B cell (primary cell): ENCODE measurements at regions not wholly inside any gene's neighbourhood (a gene's known extent, or its start where the extent isn't known, plus 50 kb on each side); places are given as distances from the start of the nearest gene placed in this dataset.

Source experiments
- ATAC-seq: fragments of 200-7000 bp; cut with Tn5 transposase; one replicate; pipeline ENCODE4 v1.10.0; 2021; ENCODE audit warnings: low read depth, mild to moderate bottlenecking, moderate number of reproducible peaks, moderate library complexity
- CTCF ChIA-PET: fragments of 350-600 bp; sonication (Branson Sonifier 250); formaldehyde crosslinking; loops from one replicate; lab custom pipeline; 2021; ENCODE audit warnings: antibody characterized with exemption, inconsistent platforms; lab: Charles Lee
- POLR2A ChIA-PET: fragments of 350-600 bp; sonication (Branson Sonifier 250); formaldehyde crosslinking; loops from one replicate; lab custom pipeline; 2021; ENCODE audit warnings: antibody characterized with exemption; lab: Charles Lee
- DNase-seq: peaks from one replicate; pipeline ENCODE4 v3.0.0; 2013
- H2AFZ ChIP-seq: 2 replicates; pipeline ENCODE4 v1.6.1; 2012; ENCODE audit warnings: mild to moderate bottlenecking, low read depth, low read length; ENCODE audit not compliant: insufficient read depth, poor library complexity, severe bottlenecking
- H3K27ac ChIP-seq, 2 donors: 1 replicate in 1 of 2; 2 replicates in 1 of 2; pipeline ENCODE4 v1.5.1; 2012 to 2013; ENCODE audit warnings: low read length in 2 of 2, mild to moderate bottlenecking in 2 of 2, moderate library complexity in 1 of 2
- H3K27me3 ChIP-seq, 4 experiments: fragments of 200-600 bp in 1 of 4; sonication (generic) in 1 of 4; replicated peaks in 1 of 4; 1 replicate in 2 of 4; 2 replicates in 2 of 4; pipeline versions ENCODE4 v1.6.1 to v1.7.0; 2013 to 2016; ENCODE audit warnings: low read length in 3 of 4, mild to moderate bottlenecking in 2 of 4, mixed read lengths in 1 of 4, moderate library complexity in 1 of 4; ENCODE audit not compliant: insufficient read depth in 4 of 4, control insufficient read depth in 3 of 4; ENCODE audit errors: control extremely low read depth in 1 of 4
- H3K36me3 ChIP-seq, 2 experiments: replicated peaks in 1 of 2; 1 replicate in 1 of 2; 2 replicates in 1 of 2; pipeline versions ENCODE4 v1.6.1 to v1.7.1; 2013; ENCODE audit warnings: low read length in 1 of 2; ENCODE audit not compliant: insufficient read depth in 2 of 2, control insufficient read depth in 1 of 2; ENCODE audit errors: control extremely low read depth in 1 of 2, extremely low read depth in 1 of 2
- H3K4me1 ChIP-seq, 2 donors: fragments of 200-600 bp in 1 of 2; sonication (generic) in 1 of 2; 1 replicate in 1 of 2; 2 replicates in 1 of 2; pipeline versions ENCODE4 v1.5.1 to v1.6.1; 2013 to 2017; ENCODE audit warnings: low read length in 2 of 2; ENCODE audit not compliant: control insufficient read depth in 2 of 2, insufficient read depth in 2 of 2
- H3K4me2 ChIP-seq: replicated peaks from 2 replicates; pipeline ENCODE3; 2012; ENCODE audit warnings: mild to moderate bottlenecking, low read depth, low read length; ENCODE audit not compliant: poor library complexity, severe bottlenecking
- H3K4me3 ChIP-seq, 5 experiments: fragments of 200-600 bp in 1 of 5; sonication (generic) in 1 of 5; 1 replicate in 3 of 5; 2 replicates in 2 of 5; pipeline versions ENCODE4 v1.5.1 to v1.7.0; 2011 to 2016; ENCODE audit warnings: low read length in 4 of 5, mild to moderate bottlenecking in 4 of 5, low read depth in 2 of 5, control low read depth in 1 of 5, moderate library complexity in 1 of 5; ENCODE audit not compliant: insufficient read depth in 1 of 5; ENCODE audit errors: control extremely low read depth in 1 of 5, extremely low read depth in 1 of 5
- H3K79me2 ChIP-seq: fragments of 200-600 bp; sonication (generic); one replicate; pipeline ENCODE4 v1.6.0; 2016; ENCODE audit warnings: low read length; ENCODE audit not compliant: control insufficient read depth, insufficient read depth
- H3K9ac ChIP-seq: fragments of 200-600 bp; sonication (generic); 2 replicates; pipeline ENCODE4 v1.6.1; 2017; ENCODE audit warnings: mild to moderate bottlenecking, low read length, moderate library complexity
- H3K9me3 ChIP-seq, 3 donors: one replicate each; pipeline versions ENCODE4 v1.6.1 to v1.7.1; 2013; ENCODE audit warnings: low read length in 2 of 3; ENCODE audit not compliant: control insufficient read depth in 2 of 3, insufficient read depth in 1 of 3; ENCODE audit errors: control extremely low read depth in 1 of 3
- H4K20me1 ChIP-seq: 2 replicates; pipeline ENCODE4 v1.6.0; 2012; ENCODE audit warnings: mild to moderate bottlenecking, low read length; ENCODE audit not compliant: insufficient read depth, control insufficient read depth, poor library complexity, severe bottlenecking
- H3K27ac Mint-ChIP-seq: one replicate; pipeline ENCODE4 v1.8.0; 2021; ENCODE audit warnings: mixed read lengths
- H3K27me3 Mint-ChIP-seq: one replicate; pipeline ENCODE4 v1.8.0; 2021; ENCODE audit warnings: mixed read lengths
- H3K4me1 Mint-ChIP-seq: one replicate; pipeline ENCODE4 v1.8.0; 2021; ENCODE audit warnings: mixed read lengths
- H3K4me3 Mint-ChIP-seq: one replicate; pipeline ENCODE4 v1.8.0; 2021; ENCODE audit warnings: mixed read lengths
- H3K9me3 Mint-ChIP-seq: one replicate; pipeline ENCODE4 v1.8.0; 2022; ENCODE audit warnings: mixed read lengths; ENCODE audit not compliant: insufficient read depth
- EZH2 ChIP-seq: IDR thresholded peaks from 2 replicates; pipeline ENCODE4 v1.6.1; 2012; ENCODE audit warnings: borderline replicate concordance, low read depth, mild to moderate bottlenecking, moderate library complexity, low read length; ENCODE audit not compliant: insufficient read depth, poor library complexity, severe bottlenecking
- WGBS: methylation state at CpG from one replicate; pipeline ENCODE4 v1.1.5; 2013; ENCODE audit warnings: missing lambda C conversion rate; ENCODE audit not compliant: insufficient coverage; 5-methylcytosine and 5-hydroxymethylcytosine counted together
- intact Hi-C: fragments of 100-400 bp; cut with micrococcal nuclease; formaldehyde crosslinking; loops from one replicate; pipeline ENCODE4 v1.10.0; 2022
- TF ChIP-seq, protein P1 (sequence below): fragments of 200-600 bp; IDR thresholded peaks from one replicate; pipeline ENCODE4 v1.8.0; 2022; ENCODE audit warnings: antibody characterized with exemption, mild to moderate bottlenecking

DNA sequence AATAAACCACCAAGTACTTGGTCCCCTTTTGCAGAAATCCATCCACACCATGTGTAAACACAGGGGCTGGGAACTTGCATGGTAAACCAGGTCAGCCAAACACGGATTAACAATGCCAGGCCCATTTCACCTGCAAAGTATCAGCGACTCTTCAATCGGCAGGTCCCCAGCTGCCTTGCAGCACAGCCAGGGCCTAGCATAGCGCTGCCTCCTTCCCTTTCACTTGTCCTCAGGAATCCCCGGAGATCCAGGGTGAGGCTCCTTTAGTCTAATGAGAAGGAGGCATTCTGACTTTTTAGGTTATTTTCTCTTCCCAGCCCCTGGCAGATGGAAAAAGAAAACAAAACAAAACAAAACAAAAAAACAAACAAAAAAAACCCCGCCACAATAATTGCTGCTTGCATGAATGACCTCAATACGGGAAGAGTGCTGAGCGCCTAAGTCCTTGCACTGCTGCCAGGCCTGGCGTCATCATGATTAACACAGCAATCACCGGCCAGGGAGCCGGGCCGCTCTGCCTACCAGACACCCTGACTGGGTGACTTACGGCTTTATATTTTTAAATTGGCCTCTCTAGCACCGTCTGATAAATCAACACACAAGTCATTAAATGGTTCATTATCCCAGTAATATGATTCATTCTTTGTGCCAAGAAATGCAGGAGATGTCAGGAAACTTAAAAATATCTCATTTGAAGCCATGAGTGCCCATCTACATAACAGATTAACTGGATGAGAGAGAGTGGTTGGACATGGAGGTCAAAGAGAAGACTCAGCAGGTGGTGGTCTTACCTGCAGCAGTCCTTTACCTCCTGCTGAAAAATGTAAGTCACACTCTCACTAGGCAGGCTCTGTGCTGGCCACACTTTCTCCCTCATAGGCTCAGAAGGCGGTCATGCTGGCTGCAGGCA, 692.7 kb downstream of the UQCRFS1 start:
- H3K4me3 ChIP-seq: no peak overlapping the region
- intact Hi-C loops: no loop called here
- no peaks in the 10 kb centered on the region for H3K4me1 ChIP-seq
- no peak overlapping the region for H3K27ac ChIP-seq
- Mint-ChIP-seq H3K27ac (no peak overlapping the region), H3K4me1 (no peaks in the 10 kb centered on the region), H3K4me3 (no peak overlapping the region), H3K27me3 (no peaks in the 10 kb centered on the region), H3K9me3 (no peaks in the 10 kb centered on the region)
- ATAC-seq (no peak), DNase-seq (no peak)
- no peaks in the 10 kb centered on the region for H4K20me1 ChIP-seq
- no peak overlapping the region for H3K9ac ChIP-seq
- no peak overlapping the region for H3K4me2 ChIP-seq
- WGBS: 82% methylated on average over 6 of the region's 15 CpGs
- no peaks in the 10 kb centered on the region for H3K36me3 ChIP-seq
- H3K27me3 ChIP-seq: no peaks in the 10 kb centered on the region
- peaks cover 0 to 9% (median 0%) of the 10 kb centered on the region in 3 donors for H3K9me3 ChIP-seq
- H2AFZ ChIP-seq: no peak overlapping the region
- ChIA-PET CTCF (no interaction called here), POLR2A (no interaction called here)
- no peaks in the 10 kb centered on the region for H3K79me2 ChIP-seq
- TF ChIP-seq, protein P1, sequence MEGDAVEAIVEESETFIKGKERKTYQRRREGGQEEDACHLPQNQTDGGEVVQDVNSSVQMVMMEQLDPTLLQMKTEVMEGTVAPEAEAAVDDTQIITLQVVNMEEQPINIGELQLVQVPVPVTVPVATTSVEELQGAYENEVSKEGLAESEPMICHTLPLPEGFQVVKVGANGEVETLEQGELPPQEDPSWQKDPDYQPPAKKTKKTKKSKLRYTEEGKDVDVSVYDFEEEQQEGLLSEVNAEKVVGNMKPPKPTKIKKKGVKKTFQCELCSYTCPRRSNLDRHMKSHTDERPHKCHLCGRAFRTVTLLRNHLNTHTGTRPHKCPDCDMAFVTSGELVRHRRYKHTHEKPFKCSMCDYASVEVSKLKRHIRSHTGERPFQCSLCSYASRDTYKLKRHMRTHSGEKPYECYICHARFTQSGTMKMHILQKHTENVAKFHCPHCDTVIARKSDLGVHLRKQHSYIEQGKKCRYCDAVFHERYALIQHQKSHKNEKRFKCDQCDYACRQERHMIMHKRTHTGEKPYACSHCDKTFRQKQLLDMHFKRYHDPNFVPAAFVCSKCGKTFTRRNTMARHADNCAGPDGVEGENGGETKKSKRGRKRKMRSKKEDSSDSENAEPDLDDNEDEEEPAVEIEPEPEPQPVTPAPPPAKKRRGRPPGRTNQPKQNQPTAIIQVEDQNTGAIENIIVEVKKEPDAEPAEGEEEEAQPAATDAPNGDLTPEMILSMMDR: no peak
- TF ChIP-seq EZH2: no peak

DNA sequence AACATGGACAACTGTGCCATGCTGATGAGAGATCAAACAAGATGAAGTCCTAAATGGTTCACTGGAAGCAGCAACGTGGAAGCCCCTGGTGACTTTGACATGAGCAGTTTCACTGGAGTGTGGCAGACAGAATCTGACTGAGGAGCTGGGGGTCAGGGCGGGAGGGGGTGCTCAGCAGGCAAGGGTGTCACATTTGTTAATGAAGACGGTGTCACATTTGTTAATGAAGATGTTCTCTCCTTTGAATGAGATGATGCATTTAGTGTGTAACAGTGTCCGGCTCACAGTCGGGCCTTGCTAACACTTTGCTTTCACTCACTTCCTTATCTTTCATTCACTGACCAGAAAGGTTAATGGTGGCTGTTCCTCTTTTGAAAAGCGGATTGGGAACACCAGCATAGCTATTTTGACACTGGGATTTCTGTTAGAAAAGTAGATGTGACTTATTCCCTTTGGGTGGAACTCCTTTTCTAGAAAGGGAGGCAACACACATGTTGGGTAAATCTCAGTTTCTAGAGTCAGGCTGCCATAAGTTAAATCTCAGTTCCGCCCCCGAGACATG, 693.7 kb downstream of the UQCRFS1 start:
- Mint-ChIP-seq H3K4me1 (no peaks in the 10 kb centered on the region), H3K4me3 (no peak overlapping the region), H3K9me3 (no peaks in the 10 kb centered on the region), H3K27ac (no peak overlapping the region), H3K27me3 (no peaks in the 10 kb centered on the region)
- ChIA-PET CTCF (no interaction called here), POLR2A (no interaction called here)
- Histone ChIP-seq H3K4me1 (no peaks in the 10 kb centered on the region), H3K4me3 (no peak overlapping the region), H3K79me2 (no peaks in the 10 kb centered on the region), H3K9me3 (peaks cover 0 to 9% (median 0%) of the 10 kb centered on the region in 3 donors), H4K20me1 (no peaks in the 10 kb centered on the region), H2AFZ (no peak overlapping the region), H3K36me3 (no peaks in the 10 kb centered on the region), H3K9ac (no peak overlapping the region), H3K27ac (no peak overlapping the region), H3K27me3 (no peaks in the 10 kb centered on the region), H3K4me2 (no peak overlapping the region)
- TF ChIP-seq, protein P1: no peak
- no peak for TF ChIP-seq EZH2
- WGBS: 54% methylated on average over 3 of the region's 8 CpGs
- DNase-seq (no peak), ATAC-seq (no peak)
- intact Hi-C loops: no loop called here
